Stimulated activated CD4-positive, alpha-beta T cell treated with anti-CD3 and anti-CD28 coated beads, Interleukin-4, amount 100 ng/mL, for 4 hours (primary cell): ENCODE measurements at regions not wholly inside any gene's neighbourhood (a gene's known extent, or its start where the extent isn't known, plus 50 kb on each side); places are given as distances from the start of the nearest gene placed in this dataset.

Experiments used
- DNase-seq, 2 experiments: peaks; one replicate each; pipeline ENCODE4 v3.0.0-alpha.2; 2020

DNA sequence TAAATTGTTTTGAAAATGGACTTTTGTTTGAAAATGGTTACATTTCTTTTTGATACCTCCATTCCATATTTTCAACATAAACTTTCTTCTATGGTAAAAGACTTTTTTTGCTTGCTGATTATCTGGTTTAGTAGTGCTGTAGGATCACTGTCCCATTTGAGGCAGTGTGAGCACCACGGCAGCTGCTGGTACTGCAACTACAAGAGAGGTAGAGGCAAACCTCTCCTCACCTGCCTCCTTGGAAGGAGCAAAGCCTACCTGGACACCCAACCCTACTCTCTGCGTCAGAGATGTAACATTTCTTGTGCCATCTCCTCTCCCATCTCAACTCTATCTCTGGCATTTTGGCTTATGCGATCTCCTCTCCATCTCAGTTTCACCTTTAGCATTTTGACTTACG, 460.1 kb downstream of the SHQ1 start:
- DNase-seq: no peak

DNA sequence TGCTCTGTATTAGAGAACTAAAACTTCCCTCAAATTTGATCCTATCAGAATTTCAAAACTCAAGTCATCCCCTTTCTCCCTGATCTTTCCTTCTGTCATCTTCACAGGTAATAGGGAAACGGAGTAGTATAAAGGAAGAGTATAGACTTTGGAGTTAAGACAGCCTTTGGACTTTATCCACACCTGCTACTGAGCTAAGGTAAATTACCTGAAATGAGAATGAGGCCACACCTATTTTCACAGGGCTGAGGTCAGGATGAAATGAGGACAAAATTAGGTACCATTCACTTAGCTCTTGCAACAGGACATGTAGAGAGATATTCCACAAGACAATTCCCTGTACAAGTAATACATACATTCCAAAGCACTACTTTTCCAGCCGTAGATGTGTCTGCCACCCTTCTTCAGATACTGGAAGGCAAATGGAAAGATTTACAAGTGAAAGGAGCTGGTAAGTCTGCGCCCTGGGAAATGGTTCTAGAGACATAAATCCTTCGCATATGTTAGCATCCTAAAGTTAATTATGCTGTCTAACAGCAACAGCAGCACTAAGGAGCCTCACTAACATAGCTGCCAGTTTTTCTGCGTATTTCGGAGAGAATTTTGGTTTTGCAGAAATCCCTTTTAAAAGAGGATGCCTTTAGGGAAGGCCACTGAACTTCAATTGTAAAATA, 461.8 kb downstream of the SHQ1 start:
- DNase-seq: no peak

DNA sequence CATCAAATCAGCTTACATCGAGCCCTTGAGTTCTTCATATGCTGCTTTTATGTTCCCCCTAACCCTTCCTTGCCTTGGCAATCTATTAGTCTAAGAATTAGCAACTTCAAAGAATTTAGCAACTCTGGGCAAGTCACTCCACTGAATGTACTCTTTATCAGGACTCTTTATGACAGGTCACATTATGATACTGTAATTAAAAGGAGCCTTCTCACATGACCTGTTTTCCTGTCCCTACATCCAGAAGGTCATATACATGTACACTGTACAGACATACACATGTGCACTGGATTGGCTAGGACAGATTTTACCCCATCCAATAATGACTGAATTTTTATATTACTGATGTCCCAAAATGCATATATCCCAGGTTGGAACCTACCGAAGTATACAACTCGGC, 463.1 kb downstream of the SHQ1 start:
- DNase-seq: no peak

DNA sequence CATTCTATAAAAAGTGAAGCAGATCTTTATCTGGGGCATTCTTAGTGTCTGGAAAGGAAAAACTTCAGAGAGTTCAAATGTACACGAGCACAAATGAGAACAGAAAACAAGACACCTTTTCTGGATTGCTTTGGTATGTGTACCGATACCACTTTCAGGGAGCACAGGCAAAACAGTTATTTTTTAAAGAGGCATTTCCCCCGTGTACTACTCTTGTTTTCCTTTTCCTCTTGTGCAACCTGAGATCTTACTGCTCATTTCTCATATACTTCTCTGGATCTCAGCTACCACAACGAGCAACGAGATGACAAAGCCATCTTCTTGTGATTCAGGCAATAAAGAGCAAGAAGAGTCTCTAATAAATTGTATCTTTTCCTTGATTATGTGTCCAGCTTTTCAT, 463.6 kb downstream of the SHQ1 start:
- DNase-seq: no peak

DNA sequence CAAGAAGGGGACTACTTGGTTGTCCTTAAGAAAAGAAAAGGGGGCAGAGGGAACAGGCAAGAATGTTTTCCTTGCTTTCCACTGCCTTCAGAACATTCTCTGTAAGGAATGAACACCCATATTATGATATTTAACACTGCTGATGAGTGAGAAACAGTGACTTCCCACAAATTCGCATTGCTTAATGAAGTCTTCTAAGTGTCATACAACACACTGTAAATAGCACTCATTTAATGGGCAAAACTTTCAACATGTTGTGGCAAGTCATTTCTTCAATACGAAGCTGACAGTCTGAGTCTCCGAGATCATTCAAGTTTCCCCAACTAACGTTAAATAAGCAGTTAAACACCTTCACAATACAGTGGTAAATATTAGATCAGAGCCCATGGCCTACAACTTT, 464.4 kb downstream of the SHQ1 start:
- DNase-seq: no peak

DNA sequence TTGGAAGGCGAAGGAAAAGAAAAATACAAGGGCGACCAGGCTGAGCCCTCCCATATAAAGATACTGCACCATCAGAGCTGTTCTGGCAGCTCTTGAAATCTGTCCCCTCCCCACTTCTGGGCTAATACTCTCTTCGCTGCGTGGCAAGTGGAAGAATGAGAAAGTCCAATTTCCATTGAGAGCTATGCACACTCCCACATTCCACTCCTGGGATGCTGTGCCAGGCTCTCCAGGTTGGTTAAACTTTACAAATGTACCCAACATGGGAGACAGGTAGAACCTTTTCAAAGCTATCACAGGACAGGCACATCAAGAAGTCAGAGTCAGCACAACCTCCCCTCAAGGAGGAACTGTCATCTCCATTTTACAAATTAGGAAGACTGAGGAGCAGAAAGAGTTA, 465.0 kb downstream of the SHQ1 start:
- no peak for DNase-seq

DNA sequence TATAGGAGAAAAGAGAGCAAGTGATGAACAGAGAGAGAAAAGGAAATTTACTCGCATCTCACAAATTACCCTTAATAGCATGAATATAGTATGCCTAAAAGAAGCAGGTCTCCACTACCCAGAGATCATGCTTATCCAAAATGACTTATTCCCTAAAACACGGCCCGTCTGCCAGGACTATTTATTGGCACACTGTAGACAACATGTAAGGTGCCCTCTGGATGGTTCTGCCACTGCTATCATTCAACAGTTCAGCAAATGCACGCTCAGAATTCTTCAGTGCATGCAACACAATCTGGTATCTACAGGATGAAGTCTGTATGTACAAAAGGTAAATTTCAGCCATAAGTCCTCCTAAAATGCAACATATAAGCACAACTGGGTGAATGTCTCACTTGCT, 465.8 kb downstream of the SHQ1 start:
- DNase-seq: no peak

DNA sequence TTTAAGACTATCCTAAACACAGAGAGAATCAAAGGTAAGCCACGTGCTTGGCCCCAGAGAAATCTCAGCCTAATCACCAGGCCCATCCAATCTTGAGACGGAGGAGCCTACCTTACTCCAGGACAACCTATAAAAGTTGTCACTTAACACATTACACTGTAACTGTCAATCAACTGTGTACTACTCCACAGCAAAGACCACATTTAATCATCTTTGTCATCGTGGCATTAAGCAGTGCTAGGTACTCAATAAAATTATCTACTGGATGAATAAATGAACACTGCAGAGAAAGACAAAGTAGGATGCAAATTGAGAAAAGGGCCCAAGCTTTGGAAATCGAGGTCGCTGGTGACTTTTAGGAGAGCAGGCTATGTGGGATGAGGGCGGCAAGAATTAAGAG, 466.7 kb downstream of the SHQ1 start:
- DNase-seq: no peak

DNA sequence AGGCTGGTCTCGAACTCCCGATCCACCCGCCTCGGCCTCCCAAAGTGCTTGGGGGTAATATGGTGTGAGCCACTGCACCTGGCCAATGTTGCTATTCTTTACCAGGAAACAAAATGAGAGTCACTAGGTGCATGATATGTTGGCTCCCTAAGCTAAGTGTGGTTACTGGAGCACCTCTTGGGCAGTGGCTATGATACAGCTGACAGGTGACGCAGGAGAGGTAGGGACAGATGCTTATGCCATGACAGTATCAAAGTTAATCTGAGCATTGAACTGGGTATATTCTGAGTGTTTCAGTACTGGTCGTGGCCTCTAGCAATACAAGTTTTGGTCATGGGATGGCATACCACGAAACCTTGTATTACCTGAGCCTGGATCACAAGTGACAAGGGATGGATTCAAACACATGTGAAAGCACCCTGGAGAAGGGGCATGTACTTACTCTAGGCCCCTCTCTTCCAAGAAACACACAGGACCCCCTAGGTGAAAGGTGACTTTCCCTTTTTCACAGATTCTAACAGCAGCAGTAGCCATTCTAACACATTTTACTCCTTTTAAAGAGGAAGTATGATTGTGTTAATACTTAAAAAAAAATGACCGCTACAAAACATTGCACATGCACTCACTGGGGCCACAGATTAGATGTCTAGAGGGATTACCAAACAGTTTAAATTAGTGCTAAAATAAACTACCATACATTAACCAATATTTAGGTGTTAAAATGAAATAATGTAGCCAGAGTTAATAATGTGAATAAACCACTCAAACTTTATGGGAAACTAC, 467.3 kb downstream of the SHQ1 start:
- no peak for DNase-seq

DNA sequence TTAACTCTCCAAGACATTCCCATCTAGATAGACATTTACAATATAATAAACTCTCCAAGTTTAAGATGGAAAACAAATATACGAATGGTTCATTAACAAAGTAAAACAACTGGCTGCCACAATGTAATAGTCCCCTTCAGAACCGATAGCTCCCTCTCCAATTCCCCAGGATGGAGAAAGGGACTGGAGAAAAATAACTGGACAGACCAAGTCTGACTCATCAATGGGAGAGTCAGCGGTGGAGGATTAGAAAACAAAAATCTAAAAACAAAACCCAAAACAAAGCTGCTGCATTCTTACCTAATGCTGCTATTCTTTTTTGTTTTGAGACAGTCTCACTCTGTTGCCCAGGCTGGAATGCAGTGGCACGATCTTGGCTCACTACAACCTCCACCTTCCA, 468.1 kb downstream of the SHQ1 start:
- no peak for DNase-seq

DNA sequence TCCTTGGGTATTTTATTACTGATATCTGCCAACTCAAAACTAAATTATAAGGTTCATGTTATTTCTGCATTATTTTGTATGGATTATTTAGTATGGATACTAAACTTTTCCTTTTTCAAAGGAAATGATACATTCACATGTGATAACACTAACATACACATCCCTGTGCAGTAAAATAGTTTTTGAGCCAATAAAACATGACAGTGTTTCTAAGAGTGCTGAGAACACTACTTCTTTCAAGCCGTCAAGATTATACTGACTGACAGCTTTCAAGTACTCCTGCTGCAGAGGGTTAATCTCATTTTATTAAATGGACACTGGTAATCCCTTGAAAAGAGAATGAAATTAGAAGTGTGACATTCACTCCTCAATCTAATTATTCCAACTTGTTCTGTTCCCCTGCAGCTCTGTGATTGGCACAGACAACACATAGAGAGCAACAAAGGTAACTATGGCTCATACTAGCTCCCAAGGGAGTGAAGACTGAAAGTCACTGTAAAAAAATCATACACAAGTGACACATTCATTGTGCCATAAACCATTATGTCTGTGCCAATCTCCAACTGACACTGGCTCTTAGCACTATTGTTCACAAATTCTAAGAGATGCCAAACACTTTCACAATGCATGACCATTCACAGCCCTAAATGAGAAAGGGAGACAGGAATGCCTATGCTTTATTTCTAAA, 468.6 kb downstream of the SHQ1 start:
- DNase-seq: no peak

DNA sequence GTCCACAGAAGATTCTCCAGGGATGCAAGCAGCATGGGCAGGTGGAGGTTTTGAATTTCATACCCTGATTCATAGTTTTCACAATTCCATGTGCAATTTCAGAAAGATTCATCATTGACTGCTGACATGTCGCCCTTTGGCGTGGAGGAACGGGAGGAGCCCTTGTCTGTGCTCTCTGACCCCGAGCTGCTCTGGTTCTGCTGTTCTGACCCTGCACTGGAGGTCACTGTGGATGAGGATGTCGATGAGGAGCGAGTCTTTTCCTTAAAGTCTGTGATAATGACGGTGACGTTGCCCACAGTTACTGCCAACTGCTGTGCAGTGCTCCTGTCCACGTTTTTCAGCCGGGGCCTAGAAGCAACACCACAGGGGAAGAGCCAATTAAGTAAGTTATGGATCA, 470.0 kb downstream of the SHQ1 start:
- DNase-seq: no peak

DNA sequence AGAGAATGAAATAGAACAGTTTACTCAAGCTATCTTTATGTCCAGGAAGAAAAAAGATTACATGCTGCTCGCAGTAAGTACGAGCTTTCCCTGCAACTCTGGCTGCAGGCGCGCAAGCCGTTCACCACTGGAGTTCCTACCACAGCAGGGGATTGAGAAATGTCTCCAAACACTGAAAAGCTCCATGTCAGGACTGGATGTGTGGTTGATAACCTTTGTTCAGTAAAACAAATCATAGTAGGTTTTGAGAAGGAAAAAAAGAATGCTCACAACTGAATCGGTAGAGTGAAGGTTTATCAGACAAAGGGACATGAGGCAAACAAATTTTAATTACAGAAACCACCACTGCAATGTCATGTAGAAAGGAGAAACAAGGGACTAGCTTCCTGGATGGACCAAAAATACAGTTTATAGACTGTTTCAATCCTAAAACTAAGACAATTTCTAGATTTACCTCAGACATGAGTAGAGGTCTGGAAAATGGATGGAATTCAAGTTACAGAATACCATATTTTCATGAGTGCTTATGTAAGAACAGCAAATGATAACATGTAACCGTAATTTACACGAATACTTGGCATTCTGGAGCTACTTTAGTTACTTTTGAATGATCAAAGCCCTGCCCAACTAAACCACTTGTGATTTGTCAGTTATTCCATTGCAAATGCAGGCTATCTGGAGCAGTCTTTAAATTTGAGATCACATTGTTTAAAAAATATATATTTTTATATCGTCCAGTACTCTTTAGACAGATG, 471.1 kb downstream of the SHQ1 start:
- no peak for DNase-seq

DNA sequence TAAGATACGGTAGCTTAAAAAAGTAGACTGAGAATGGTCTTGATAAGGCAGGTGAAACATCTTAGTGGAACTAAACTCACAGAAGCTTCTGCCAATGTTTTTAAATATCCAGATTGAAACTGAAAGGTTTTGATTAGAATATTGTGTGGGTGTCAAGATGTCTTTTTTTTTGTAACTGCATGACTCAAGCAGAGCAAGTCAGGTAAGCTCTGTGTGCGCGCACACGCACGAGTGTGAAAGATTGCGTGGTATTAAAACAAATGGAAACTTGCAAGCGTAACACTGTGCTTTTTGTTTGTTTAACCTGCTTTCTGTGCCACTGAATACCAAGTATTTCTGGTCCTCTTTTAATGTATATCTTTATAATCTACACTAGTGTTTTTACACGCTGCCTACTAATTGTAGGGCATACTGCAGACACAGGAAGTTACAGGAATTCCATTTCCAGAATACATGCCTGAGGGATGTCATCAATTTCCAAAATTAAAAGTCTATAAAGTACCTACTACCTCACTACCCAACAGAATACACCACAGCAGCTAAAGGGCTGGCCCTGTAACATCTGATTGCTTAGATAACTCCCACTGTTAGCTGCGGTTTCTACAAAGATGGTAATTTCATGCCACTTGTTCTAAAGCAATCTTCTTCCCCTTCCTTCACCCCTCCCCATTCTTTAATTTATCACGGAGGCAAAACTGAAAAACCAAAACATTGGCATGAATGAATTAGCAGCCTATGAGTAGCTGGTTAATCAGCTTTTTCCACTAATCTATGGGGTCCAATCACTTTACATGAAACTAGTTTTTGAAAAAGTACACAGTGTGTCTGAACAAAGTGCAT, 472.8 kb downstream of the SHQ1 start:
- DNase-seq: peak; percentile 49 to 69

DNA sequence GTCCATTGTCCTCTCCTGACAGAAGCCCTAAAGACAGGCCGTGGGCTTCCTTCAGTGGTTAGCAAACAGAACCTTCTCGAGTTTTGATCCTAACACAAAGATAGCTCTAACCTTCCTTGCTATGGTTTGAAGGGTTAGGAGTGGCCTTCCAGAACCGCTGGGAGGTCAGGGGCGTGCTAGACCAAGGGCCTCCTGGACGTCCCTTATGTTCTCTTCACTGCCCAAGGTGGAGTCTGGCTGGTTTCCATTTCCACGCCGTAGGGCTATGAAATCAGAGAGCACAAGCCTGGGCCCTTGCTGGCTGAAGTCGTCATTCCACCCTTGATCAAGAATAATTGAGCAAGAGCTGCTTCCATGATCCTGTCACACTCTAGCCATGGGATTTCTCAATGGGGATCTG, 475.1 kb downstream of the SHQ1 start:
- DNase-seq: no peak

DNA sequence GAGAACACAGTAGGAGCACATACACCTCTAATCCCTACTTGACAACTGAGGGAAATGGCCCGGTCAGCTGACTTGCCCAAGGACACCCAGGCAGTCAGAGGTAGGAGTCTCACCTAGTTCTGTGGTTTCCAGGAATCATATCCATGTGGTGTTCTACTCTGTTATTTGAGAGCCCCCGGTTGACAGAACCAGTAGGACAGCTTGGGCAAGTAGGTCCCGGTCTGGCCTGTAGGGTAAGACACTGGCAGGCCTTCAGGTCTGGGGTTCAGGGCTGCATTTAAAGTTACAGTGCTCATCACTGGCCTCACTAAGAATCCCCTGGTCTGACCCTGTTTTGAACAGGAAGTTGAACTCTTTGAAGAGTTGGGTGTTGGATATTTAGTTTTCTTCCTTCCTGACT, 476.1 kb downstream of the SHQ1 start:
- no peak for DNase-seq

DNA sequence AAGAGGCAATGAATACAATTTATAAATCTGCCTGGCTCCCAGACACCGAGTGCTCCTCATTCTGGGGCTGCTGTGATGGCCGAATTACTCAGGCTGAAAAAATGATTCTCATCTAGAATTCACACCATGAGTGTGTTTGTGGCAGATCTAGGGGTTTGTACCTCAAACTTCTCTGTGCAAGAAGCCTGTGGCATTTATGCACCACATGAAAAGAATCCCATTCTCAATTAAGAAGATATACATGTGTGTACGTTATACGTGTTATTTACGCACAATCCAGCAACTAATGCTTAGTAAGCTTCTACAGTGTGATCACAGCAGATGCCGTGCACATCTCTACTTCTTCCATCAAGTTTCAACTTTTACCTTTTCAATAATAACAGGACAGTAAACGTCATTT, 476.8 kb downstream of the SHQ1 start:
- DNase-seq: no peak

DNA sequence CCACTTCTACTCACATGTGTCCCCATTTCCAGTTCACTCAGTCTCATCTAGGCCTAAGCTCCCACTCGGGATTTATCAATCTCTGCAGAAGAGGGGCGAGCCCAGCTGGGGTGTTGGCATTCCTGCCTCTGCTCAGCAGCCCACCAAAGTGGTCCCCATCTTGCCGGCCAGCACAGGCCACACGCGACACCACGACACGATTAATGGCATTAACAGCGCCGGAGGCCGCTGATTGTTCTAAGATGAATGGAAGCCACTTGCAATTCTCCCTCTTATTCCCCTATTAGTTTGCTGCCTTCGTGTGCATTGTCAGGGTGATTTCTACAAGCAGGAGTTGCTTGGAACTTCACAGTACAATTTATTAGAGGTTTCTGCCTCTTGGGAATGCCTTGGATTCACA, 477.3 kb downstream of the SHQ1 start:
- no peak for DNase-seq

DNA sequence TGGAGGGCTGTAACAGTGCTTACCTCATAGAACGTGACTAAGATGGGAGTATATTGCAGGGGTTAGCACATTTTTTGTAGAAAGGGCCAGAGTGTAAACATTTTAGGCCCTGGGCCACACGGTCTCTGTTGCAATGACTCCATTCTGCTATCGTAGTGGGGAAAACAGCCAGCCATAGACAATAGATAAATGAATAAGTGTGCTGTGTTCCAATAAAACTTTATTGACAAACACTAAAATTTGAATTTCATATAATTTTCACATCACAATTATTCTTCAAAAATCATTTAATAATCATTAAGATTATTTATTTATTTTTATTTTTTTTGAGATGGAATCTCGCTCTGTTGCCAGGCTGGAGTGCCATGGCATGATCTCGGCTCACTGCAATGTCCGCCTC, 478.6 kb downstream of the SHQ1 start:
- DNase-seq: no peak

DNA sequence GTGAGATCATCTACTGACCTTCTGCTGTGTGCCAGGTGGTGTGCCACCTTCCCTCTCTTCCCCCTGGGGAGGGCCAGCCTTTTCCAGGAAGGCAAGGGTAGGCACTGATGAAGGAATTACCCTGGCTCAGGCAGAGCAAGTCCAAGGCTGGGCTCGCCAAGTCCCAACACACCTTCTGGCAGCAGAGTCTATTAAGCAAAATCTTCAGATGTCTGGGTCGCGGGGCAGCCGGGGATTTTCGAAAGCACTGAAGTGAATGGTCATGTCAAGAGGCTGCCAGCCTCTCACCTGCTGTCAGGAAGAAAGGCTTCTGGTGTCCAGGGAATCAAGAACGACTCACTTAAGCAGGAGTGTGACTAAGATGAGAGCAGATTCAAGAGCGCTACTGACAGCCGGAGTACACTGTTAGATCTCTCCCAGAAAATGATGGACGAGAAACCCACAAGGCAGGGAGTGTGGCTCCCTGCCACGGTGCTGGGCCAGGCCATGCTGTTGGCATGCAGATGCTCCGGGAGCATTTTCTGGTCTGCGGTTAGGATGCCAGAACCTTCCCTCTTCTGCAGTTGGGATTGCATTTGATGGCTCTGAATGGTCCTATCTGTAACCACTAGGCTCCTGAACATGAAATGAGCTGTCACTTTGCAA, 479.8 kb downstream of the SHQ1 start:
- no peak for DNase-seq

DNA sequence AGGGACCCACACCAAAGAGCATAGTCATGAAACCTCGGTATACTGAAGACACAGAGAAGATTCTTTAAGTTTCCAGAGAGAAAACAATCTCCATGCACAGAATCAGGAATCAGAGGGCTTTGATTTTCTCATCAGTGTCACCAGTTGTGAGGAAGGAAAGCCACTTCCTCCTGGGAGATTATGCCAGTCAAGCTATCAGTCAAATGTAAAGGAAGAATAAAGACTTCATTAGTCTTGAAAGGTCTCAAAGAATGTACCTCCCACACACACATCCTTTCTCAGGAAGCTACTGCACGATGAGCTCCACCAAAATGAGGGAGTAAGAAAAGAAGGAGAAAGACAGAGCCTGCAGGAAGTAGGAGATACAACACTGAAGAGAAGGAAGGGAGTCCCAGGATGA, 486.3 kb downstream of the SHQ1 start:
- DNase-seq: no peak

DNA sequence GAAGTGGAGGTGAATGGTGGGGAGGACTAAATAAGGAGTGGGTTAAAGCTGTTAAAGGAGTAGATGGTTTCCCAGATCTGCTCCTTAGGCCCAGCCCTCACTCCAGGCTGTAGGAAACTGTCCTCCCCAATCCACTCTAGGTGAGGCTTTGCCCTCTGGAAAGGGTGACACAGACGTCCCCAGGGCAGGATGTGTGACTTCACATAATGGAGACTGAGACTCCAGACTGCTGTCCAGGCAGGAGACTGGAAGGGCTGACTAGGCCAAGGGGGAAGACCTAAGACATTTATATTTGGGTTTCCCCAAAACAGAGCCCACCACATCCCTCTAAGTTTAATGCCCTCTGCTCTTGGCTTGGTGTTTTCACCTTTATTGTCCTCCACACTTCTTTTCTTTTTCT, 488.5 kb downstream of the SHQ1 start:
- no peak for DNase-seq
